K562 (cell line): ENCODE measurements at regions not wholly inside any gene's neighbourhood (a gene's known extent, or its start where the extent isn't known, plus 50 kb on each side); places are given as distances from the start of the nearest gene placed in this dataset.

Source experiments
- CBX5 ChIP-seq: IDR thresholded peaks from 2 replicates; pipeline ENCODE4 v1.6.1; 2014; ENCODE audit warnings: low read depth, borderline replicate concordance
- EZH2 ChIP-seq: IDR thresholded peaks from 2 replicates; pipeline ENCODE4 v1.6.1; 2012; ENCODE audit warnings: low read depth, mild to moderate bottlenecking, inconsistent platforms, low read length, borderline replicate concordance
- SIN3A ChIP-seq, 2 experiments: fragments of 150-350 bp in 1 of 2; IDR thresholded peaks; 2 replicates each; pipeline ENCODE4 v1.6.1; 2011 to 2016; ENCODE audit warnings: borderline replicate concordance in 2 of 2, low read depth in 2 of 2, low read length in 2 of 2, mild to moderate bottlenecking in 2 of 2, moderate library complexity in 2 of 2; ENCODE audit not compliant: control insufficient read depth in 1 of 2
- ZNF124 ChIP-seq: sonication (generic); formaldehyde crosslinking; IDR thresholded peaks from 2 replicates; pipeline ENCODE4 v1.8.1; 2022; ENCODE audit warnings: missing genetic modification reagents
- ZNF184 ChIP-seq: sonication (generic); formaldehyde crosslinking; IDR thresholded peaks from 2 replicates; pipeline ENCODE4 v1.5.0; 2020; ENCODE audit warnings: missing genetic modification reagents
- ZNF274 ChIP-seq: IDR thresholded peaks from 2 replicates; pipeline ENCODE4 v1.6.1; 2011; ENCODE audit warnings: low read depth, mild to moderate bottlenecking, low read length, moderate library complexity, borderline replicate concordance
- ZNF766 ChIP-seq: fragments of 200-800 bp; sonication (Bioruptor generic); conservative IDR thresholded peaks from 2 replicates; pipeline ENCODE4 v1.6.1; 2016; ENCODE audit warnings: missing genetic modification characterization, missing compliant biosample characterization
- TF ChIP-seq, protein P1 (sequence below): sonication (generic); formaldehyde crosslinking; IDR thresholded peaks from 2 replicates; pipeline ENCODE4 v1.5.0; 2020; ENCODE audit warnings: missing genetic modification reagents
- TF ChIP-seq, protein P2 (sequence below), 3 experiments: fragments of 200-800 bp in 1 of 3; fragments of 250-450 bp in 1 of 3; fragments of 450-650 bp in 1 of 3; sonication (Bioruptor Pico) in 1 of 3; sonication (Bioruptor generic) in 1 of 3; formaldehyde crosslinking in 1 of 3; IDR thresholded peaks; 2 replicates each; pipeline versions ENCODE4 v1.6.1 to v1.8.0; 2016 to 2022; ENCODE audit warnings: mild to moderate bottlenecking in 2 of 3, missing genetic modification characterization in 2 of 3, missing compliant biosample characterization in 1 of 3, moderate library complexity in 1 of 3
- TF ChIP-seq, protein P3 (sequence below): sonication (generic); formaldehyde crosslinking; IDR thresholded peaks from 2 replicates; pipeline ENCODE4 v1.8.0; 2022; ENCODE audit warnings: mild to moderate bottlenecking, missing genetic modification reagents
- TF ChIP-seq, protein P4 (sequence below): fragments of 250-450 bp; sonication (Bioruptor Pico); IDR thresholded peaks from 2 replicates; pipeline ENCODE4 v1.5.0; 2021
- TF ChIP-seq, protein P5 (sequence below): fragments of 250-450 bp; sonication (Bioruptor Pico); IDR thresholded peaks from 2 replicates; pipeline ENCODE4 v1.5.0; 2021; ENCODE audit warnings: mild to moderate bottlenecking, moderate library complexity
- TF ChIP-seq, protein P6 (sequence below), 3 experiments: IDR thresholded peaks in 2 of 3; conservative IDR thresholded peaks in 1 of 3; 2 replicates each; pipeline ENCODE4 v1.5.1; 2011 to 2012; ENCODE audit warnings: low read length in 3 of 3, mild to moderate bottlenecking in 3 of 3, control low read depth in 2 of 3, improper control_type of control experiment in 1 of 3, inconsistent platforms in 1 of 3, low read depth in 1 of 3, mixed read lengths in 1 of 3, moderate library complexity in 1 of 3; ENCODE audit not compliant: insufficient read depth in 2 of 3

DNA sequence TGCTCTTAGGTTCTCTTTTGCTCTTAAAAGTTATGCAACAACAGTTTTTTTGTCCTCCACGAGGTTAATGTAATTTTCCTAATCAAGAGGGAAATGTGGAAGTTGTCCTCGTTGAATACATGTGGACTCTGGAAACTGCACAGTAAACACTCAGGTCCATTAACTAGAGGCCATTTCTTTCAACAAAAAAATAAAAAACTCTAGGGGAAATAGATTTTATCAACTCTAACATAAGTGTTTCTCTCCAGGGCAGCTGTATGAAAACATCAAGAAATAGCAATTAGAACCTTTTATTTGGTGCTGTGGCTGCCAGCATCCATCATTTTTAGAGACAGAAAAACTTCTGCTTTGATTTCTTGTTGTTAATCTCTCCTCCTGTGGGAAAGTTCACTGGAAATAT is 288.6 kb downstream of the ICE1 start:
- no peak for TF ChIP-seq ZNF274
- TF ChIP-seq ZNF766 (CRISPR knock-in tag) = no peak
- TF ChIP-seq, protein P1, sequence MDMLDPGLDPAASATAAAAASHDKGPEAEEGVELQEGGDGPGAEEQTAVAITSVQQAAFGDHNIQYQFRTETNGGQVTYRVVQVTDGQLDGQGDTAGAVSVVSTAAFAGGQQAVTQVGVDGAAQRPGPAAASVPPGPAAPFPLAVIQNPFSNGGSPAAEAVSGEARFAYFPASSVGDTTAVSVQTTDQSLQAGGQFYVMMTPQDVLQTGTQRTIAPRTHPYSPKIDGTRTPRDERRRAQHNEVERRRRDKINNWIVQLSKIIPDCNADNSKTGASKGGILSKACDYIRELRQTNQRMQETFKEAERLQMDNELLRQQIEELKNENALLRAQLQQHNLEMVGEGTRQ (CRISPR knock-in tag) = no peak
- no peak for TF ChIP-seq SIN3A (IDR thresholded peaks at IDR 0.05; ENCODE audit: borderline replicate concordance in 2 of 2, control insufficient read depth in 1 of 2, low read depth in 2 of 2, low read length in 2 of 2)
- TF ChIP-seq, protein P2, sequence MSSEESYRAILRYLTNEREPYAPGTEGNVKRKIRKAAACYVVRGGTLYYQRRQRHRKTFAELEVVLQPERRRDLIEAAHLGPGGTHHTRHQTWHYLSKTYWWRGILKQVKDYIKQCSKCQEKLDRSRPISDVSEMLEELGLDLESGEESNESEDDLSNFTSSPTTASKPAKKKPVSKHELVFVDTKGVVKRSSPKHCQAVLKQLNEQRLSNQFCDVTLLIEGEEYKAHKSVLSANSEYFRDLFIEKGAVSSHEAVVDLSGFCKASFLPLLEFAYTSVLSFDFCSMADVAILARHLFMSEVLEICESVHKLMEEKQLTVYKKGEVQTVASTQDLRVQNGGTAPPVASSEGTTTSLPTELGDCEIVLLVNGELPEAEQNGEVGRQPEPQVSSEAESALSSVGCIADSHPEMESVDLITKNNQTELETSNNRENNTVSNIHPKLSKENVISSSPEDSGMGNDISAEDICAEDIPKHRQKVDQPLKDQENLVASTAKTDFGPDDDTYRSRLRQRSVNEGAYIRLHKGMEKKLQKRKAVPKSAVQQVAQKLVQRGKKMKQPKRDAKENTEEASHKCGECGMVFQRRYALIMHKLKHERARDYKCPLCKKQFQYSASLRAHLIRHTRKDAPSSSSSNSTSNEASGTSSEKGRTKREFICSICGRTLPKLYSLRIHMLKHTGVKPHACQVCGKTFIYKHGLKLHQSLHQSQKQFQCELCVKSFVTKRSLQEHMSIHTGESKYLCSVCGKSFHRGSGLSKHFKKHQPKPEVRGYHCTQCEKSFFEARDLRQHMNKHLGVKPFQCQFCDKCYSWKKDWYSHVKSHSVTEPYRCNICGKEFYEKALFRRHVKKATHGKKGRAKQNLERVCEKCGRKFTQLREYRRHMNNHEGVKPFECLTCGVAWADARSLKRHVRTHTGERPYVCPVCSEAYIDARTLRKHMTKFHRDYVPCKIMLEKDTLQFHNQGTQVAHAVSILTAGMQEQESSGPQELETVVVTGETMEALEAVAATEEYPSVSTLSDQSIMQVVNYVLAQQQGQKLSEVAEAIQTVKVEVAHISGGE (CRISPR knock-in tag; IDR thresholded peaks at IDR 0.05) = no peak
- TF ChIP-seq ZNF124 (CRISPR knock-in tag) = no peak
- TF ChIP-seq ZNF184 (CRISPR knock-in tag) = no peak
- TF ChIP-seq, protein P3, sequence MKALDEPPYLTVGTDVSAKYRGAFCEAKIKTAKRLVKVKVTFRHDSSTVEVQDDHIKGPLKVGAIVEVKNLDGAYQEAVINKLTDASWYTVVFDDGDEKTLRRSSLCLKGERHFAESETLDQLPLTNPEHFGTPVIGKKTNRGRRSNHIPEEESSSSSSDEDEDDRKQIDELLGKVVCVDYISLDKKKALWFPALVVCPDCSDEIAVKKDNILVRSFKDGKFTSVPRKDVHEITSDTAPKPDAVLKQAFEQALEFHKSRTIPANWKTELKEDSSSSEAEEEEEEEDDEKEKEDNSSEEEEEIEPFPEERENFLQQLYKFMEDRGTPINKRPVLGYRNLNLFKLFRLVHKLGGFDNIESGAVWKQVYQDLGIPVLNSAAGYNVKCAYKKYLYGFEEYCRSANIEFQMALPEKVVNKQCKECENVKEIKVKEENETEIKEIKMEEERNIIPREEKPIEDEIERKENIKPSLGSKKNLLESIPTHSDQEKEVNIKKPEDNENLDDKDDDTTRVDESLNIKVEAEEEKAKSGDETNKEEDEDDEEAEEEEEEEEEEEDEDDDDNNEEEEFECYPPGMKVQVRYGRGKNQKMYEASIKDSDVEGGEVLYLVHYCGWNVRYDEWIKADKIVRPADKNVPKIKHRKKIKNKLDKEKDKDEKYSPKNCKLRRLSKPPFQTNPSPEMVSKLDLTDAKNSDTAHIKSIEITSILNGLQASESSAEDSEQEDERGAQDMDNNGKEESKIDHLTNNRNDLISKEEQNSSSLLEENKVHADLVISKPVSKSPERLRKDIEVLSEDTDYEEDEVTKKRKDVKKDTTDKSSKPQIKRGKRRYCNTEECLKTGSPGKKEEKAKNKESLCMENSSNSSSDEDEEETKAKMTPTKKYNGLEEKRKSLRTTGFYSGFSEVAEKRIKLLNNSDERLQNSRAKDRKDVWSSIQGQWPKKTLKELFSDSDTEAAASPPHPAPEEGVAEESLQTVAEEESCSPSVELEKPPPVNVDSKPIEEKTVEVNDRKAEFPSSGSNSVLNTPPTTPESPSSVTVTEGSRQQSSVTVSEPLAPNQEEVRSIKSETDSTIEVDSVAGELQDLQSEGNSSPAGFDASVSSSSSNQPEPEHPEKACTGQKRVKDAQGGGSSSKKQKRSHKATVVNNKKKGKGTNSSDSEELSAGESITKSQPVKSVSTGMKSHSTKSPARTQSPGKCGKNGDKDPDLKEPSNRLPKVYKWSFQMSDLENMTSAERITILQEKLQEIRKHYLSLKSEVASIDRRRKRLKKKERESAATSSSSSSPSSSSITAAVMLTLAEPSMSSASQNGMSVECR (CRISPR knock-in tag) = no peak
- no peak for TF ChIP-seq CBX5
- no peak for TF ChIP-seq EZH2
- TF ChIP-seq, protein P4, sequence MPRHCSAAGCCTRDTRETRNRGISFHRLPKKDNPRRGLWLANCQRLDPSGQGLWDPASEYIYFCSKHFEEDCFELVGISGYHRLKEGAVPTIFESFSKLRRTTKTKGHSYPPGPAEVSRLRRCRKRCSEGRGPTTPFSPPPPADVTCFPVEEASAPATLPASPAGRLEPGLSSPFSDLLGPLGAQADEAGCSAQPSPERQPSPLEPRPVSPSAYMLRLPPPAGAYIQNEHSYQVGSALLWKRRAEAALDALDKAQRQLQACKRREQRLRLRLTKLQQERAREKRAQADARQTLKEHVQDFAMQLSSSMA (CRISPR knock-in tag) = no peak
- TF ChIP-seq, protein P5, sequence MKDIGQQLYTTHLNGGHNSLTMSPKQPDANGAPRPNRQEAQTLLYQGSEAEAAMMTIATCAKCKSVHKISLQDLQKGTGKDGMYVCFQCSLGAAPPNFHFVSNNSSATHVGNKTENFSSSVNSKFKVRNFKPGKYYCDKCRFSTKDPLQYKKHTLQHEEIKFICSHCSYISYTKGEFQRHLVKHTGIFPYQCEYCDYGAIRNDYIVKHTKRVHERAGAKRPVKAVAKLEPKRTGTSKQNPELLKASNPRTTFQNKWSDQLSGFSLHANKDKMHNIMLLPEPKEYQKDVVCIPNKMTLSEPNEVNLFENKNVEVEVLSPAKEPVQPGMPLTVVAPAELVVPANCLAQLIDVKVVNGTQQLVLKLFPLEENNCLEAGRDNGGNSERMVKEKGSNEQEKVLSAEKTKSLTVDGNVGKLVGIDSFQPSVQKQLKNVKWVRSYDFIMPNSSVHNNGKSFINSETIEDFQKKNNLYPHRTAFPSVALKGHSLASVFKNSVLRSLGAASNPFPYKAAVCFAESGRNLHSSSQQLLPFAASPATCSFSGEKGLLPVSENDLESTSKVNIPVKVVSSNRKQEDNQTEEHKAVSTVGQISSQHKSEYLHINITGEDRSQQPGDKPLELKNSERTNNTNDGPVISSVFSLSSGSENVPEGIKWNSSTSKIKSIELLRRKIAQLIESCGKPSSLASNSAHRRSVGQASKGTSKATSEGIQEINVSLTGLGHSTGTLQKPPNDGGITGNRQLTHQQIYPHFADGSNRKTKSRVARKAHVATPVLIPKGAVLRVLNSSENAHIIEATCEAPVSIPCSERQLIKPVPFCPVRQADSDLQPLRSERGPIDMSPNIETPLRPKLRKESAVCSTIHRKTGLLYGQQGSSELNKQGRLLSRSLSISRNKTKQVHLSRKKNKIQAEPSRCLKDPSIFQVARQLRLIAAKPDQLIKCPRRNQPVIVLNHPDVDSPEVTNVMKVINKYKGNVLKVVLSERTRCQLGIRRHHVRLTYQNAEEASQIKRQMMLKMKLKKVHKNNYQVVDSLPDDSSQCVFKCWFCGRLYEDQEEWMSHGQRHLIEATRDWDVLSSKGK (CRISPR knock-in tag) = no peak
- TF ChIP-seq, protein P6, sequence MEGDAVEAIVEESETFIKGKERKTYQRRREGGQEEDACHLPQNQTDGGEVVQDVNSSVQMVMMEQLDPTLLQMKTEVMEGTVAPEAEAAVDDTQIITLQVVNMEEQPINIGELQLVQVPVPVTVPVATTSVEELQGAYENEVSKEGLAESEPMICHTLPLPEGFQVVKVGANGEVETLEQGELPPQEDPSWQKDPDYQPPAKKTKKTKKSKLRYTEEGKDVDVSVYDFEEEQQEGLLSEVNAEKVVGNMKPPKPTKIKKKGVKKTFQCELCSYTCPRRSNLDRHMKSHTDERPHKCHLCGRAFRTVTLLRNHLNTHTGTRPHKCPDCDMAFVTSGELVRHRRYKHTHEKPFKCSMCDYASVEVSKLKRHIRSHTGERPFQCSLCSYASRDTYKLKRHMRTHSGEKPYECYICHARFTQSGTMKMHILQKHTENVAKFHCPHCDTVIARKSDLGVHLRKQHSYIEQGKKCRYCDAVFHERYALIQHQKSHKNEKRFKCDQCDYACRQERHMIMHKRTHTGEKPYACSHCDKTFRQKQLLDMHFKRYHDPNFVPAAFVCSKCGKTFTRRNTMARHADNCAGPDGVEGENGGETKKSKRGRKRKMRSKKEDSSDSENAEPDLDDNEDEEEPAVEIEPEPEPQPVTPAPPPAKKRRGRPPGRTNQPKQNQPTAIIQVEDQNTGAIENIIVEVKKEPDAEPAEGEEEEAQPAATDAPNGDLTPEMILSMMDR (IDR thresholded peaks at IDR 0.05 in 2 of 3, conservative IDR thresholded peaks at IDR 0.05 in 1 of 3; ENCODE audit: insufficient read depth in 2 of 3, low read depth in 1 of 3, low read length in 3 of 3) = no peak
